K562 (cell line): ENCODE measurements at regions not wholly inside any gene's neighbourhood (a gene's known extent, or its start where the extent isn't known, plus 50 kb on each side); places are given as distances from the start of the nearest gene placed in this dataset.

Experiments
- ARID2 ChIP-seq: fragments of 450-650 bp; IDR thresholded peaks from 2 replicates; pipeline ENCODE4 v1.6.1; 2017; ENCODE audit warnings: antibody characterized with exemption, mild to moderate bottlenecking
- FUS ChIP-seq: fragments of 200-400 bp; formaldehyde crosslinking; optimal IDR thresholded peaks from 2 replicates; pipeline ENCODE3; 2017; ENCODE audit warnings: low read depth, low read length
- MEIS2 ChIP-seq: fragments of 450-650 bp; IDR thresholded peaks from 2 replicates; pipeline ENCODE4 v1.6.1; 2014; ENCODE audit warnings: mild to moderate bottlenecking; ENCODE audit not compliant: partially characterized antibody
- MGA ChIP-seq: fragments of 450-650 bp; IDR thresholded peaks from 2 replicates; pipeline ENCODE4 v1.6.1; 2016; ENCODE audit warnings: mild to moderate bottlenecking, moderate library complexity
- PTBP1 ChIP-seq: fragments of 200-400 bp; formaldehyde crosslinking; IDR thresholded peaks from 2 replicates; pipeline ENCODE4 v1.6.1; 2017; ENCODE audit warnings: low read depth, low read length
- ZKSCAN3 ChIP-seq: fragments of 250-450 bp; sonication (Bioruptor Pico); IDR thresholded peaks from 2 replicates; pipeline ENCODE4 v1.4.0; 2020
- ZNF311 ChIP-seq: fragments of 250-450 bp; sonication (Bioruptor Pico); IDR thresholded peaks from 2 replicates; pipeline ENCODE4 v1.4.0; 2020; ENCODE audit warnings: mild to moderate bottlenecking, moderate library complexity
- TF ChIP-seq, protein P1 (sequence below): fragments of 450-650 bp; formaldehyde crosslinking; IDR thresholded peaks from 2 replicates; pipeline ENCODE4 v1.4.0; 2020; ENCODE audit warnings: mild to moderate bottlenecking, moderate library complexity
- TF ChIP-seq, protein P2 (sequence below): fragments of 450-650 bp; IDR thresholded peaks from 2 replicates; pipeline ENCODE4 v1.6.1; 2017; ENCODE audit warnings: mild to moderate bottlenecking, moderate library complexity

GRCh38 chr1:168481586-168481985, 62.2 kb downstream of the XCL2 start (continued):
- no peak for TF ChIP-seq MGA
- TF ChIP-seq, protein P1, sequence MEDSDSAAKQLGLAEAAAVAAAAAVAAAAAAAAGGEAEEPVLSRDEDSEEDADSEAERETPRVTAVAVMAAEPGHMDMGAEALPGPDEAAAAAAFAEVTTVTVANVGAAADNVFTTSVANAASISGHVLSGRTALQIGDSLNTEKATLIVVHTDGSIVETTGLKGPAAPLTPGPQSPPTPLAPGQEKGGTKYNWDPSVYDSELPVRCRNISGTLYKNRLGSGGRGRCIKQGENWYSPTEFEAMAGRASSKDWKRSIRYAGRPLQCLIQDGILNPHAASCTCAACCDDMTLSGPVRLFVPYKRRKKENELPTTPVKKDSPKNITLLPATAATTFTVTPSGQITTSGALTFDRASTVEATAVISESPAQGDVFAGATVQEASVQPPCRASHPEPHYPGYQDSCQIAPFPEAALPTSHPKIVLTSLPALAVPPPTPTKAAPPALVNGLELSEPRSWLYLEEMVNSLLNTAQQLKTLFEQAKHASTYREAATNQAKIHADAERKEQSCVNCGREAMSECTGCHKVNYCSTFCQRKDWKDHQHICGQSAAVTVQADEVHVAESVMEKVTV (CRISPR knock-in tag): no peak
- no peak for TF ChIP-seq MEIS2
- TF ChIP-seq, protein P2, sequence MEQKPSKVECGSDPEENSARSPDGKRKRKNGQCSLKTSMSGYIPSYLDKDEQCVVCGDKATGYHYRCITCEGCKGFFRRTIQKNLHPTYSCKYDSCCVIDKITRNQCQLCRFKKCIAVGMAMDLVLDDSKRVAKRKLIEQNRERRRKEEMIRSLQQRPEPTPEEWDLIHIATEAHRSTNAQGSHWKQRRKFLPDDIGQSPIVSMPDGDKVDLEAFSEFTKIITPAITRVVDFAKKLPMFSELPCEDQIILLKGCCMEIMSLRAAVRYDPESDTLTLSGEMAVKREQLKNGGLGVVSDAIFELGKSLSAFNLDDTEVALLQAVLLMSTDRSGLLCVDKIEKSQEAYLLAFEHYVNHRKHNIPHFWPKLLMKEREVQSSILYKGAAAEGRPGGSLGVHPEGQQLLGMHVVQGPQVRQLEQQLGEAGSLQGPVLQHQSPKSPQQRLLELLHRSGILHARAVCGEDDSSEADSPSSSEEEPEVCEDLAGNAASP: no peak
- TF ChIP-seq FUS: no peak
- no peak for TF ChIP-seq ZKSCAN3 (CRISPR knock-in tag)
- TF ChIP-seq PTBP1: no peak
- TF ChIP-seq ARID2: no peak
- no peak for TF ChIP-seq ZNF311 (CRISPR knock-in tag)
